CD4-positive, alpha-beta memory T cell (primary cell): ENCODE measurements at regions not wholly inside any gene's neighbourhood (a gene's known extent, or its start where the extent isn't known, plus 50 kb on each side); places are given as distances from the start of the nearest gene placed in this dataset.

ENCODE experiments used
- CTCF ChIA-PET: fragments of 350-600 bp; sonication (Branson Sonifier 250); formaldehyde crosslinking; loops from one replicate; lab custom pipeline; 2021; ENCODE audit warnings: inconsistent platforms; ENCODE audit not compliant: partially characterized antibody; lab: Charles Lee
- POLR2A ChIA-PET: fragments of 350-600 bp; sonication (Branson Sonifier 250); formaldehyde crosslinking; loops from one replicate; lab custom pipeline; 2021; ENCODE audit not compliant: partially characterized antibody; lab: Charles Lee
- DNase-seq, 5 donors: peaks; one replicate each; pipeline versions ENCODE4 v3.0.0 to v3.0.0-alpha.2; 2020 to 2022; ENCODE audit warnings: mixed read lengths in 1 of 5
- H3K27ac ChIP-seq: one replicate; pipeline ENCODE4 v1.7.0; 2013; ENCODE audit warnings: low read depth, low read length
- H3K27me3 ChIP-seq: 2 replicates; pipeline ENCODE4 v1.7.0; 2013; ENCODE audit warnings: mild to moderate bottlenecking, low read length, moderate library complexity; ENCODE audit not compliant: insufficient read depth
- H3K36me3 ChIP-seq: 2 replicates; pipeline ENCODE4 v1.7.0; 2013; ENCODE audit warnings: mild to moderate bottlenecking, low read length, moderate library complexity; ENCODE audit not compliant: insufficient read depth
- H3K4me1 ChIP-seq: 2 replicates; pipeline ENCODE4 v1.7.0; 2013; ENCODE audit warnings: mild to moderate bottlenecking, low read length, moderate library complexity; ENCODE audit not compliant: insufficient read depth
- H3K4me3 ChIP-seq, 2 donors: one replicate each; pipeline ENCODE4 v1.7.0; 2013; ENCODE audit warnings: low read length in 2 of 2, mild to moderate bottlenecking in 1 of 2
- H3K9me3 ChIP-seq, 2 donors: one replicate each; pipeline ENCODE4 v1.7.0; 2013; ENCODE audit warnings: low read length in 2 of 2, control low read depth in 1 of 2; ENCODE audit not compliant: control insufficient read depth in 1 of 2
- H3K27ac Mint-ChIP-seq, 7 donors: one replicate each; pipeline ENCODE4 v1.8.0; 2020 to 2021; ENCODE audit warnings: mixed read lengths in 7 of 7, mild to moderate bottlenecking in 6 of 7, inconsistent platforms in 3 of 7, moderate library complexity in 3 of 7
- H3K27me3 Mint-ChIP-seq, 2 donors: one replicate each; pipeline ENCODE4 v1.8.0; 2020 to 2021; ENCODE audit warnings: mixed read lengths in 2 of 2
- H3K36me3 Mint-ChIP-seq, 2 donors: one replicate each; pipeline ENCODE4 v1.8.0; 2020 to 2021; ENCODE audit warnings: mixed read lengths in 2 of 2, inconsistent platforms in 1 of 2, mild to moderate bottlenecking in 1 of 2
- H3K4me1 Mint-ChIP-seq, 4 donors: one replicate each; pipeline ENCODE4 v1.8.0; 2020 to 2021; ENCODE audit warnings: mixed read lengths in 4 of 4, mild to moderate bottlenecking in 1 of 4
- H3K4me3 Mint-ChIP-seq, 8 donors: one replicate each; pipeline ENCODE4 v1.8.0; 2020 to 2021; ENCODE audit warnings: mixed read lengths in 8 of 8, mild to moderate bottlenecking in 7 of 8, moderate library complexity in 6 of 8, inconsistent platforms in 3 of 8
- H3K9me3 Mint-ChIP-seq, 8 donors: one replicate each; pipeline ENCODE4 v1.8.0; 2020 to 2021; ENCODE audit warnings: mixed read lengths in 8 of 8, mild to moderate bottlenecking in 5 of 8, inconsistent platforms in 3 of 8, moderate library complexity in 1 of 8
- intact Hi-C: fragments of 100-400 bp; cut with micrococcal nuclease; formaldehyde crosslinking; loops from one replicate; pipeline ENCODE4 v1.15.1; 2023

GRCh38 chr2:215530191-215530968, 94.5 kb upstream of the FN1 start:
- POLR2A ChIA-PET: no interaction called here
- DNase-seq: no peak
- Mint-ChIP-seq H3K27ac (peak overlapping the region in 1 of 7 donors; percentile 38), H3K36me3 (no peaks in the 10 kb centered on the region), H3K9me3 (peaks cover 3 to 12% (median 9%) of the 10 kb centered on the region in 8 donors), H3K4me3 (no peak overlapping the region), H3K4me1 (no peaks in the 10 kb centered on the region), H3K27me3 (no peaks in the 10 kb centered on the region)
- no peaks in the 10 kb centered on the region for H3K27me3 ChIP-seq
- H3K4me3 ChIP-seq: no peak overlapping the region
- CTCF ChIA-PET: no interaction called here
- no peak overlapping the region for H3K27ac ChIP-seq
- no peaks in the 10 kb centered on the region for H3K36me3 ChIP-seq
- no peaks in the 10 kb centered on the region for H3K4me1 ChIP-seq
- no peaks in the 10 kb centered on the region for H3K9me3 ChIP-seq
- intact Hi-C loops: no loop called here

DNA sequence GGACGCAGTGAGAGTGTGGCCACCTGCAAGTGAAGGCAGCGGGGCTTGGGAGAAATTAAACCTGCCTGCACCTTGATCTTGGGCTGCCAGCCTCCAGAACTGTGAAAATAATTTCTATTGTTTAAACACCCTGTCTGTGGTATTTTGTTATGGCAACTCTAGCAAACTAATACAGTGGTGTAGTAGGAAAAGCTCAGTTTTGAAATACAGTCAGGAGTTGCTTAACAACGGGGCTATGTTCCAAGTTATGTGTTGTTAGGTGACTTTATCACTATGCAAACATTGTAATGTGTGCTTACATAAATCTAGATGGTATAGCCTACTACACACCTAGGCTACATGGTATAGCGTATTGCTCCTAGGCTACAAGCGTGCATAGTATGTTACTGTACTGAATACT, 93.4 kb upstream of the FN1 start:
- no peaks in the 10 kb centered on the region for H3K4me1 Mint-ChIP-seq
- no peaks in the 10 kb centered on the region for H3K36me3 Mint-ChIP-seq
- Histone ChIP-seq H3K4me1 (no peaks in the 10 kb centered on the region), H3K36me3 (no peaks in the 10 kb centered on the region), H3K27ac (no peak overlapping the region), H3K4me3 (no peak overlapping the region), H3K27me3 (no peaks in the 10 kb centered on the region), H3K9me3 (no peaks in the 10 kb centered on the region)
- intact Hi-C loops: no loop called here
- peaks cover 0 to 10% (median 5%) of the 10 kb centered on the region in 8 donors for H3K9me3 Mint-ChIP-seq
- CTCF ChIA-PET: no interaction called here
- H3K4me3 Mint-ChIP-seq: no peak overlapping the region
- no peak overlapping the region for H3K27ac Mint-ChIP-seq
- POLR2A ChIA-PET: no interaction called here
- no peak for DNase-seq
- H3K27me3 Mint-ChIP-seq: no peaks in the 10 kb centered on the region

GRCh38 chr2:215528555-215528954, 92.7 kb upstream of the FN1 start:
- H3K27me3 ChIP-seq: no peaks in the 10 kb centered on the region
- peaks cover 0 to 11% (median 5%) of the 10 kb centered on the region in 8 donors for H3K9me3 Mint-ChIP-seq
- no peaks in the 10 kb centered on the region for H3K36me3 ChIP-seq
- H3K4me1 Mint-ChIP-seq: no peaks in the 10 kb centered on the region
- no peak for DNase-seq
- no peak overlapping the region for H3K4me3 Mint-ChIP-seq
- intact Hi-C loops: no loop called here
- no peaks in the 10 kb centered on the region for H3K4me1 ChIP-seq
- H3K4me3 ChIP-seq: no peak overlapping the region
- H3K27me3 Mint-ChIP-seq: no peaks in the 10 kb centered on the region
- ChIA-PET POLR2A (no interaction called here), CTCF (no interaction called here)
- H3K36me3 Mint-ChIP-seq: no peaks in the 10 kb centered on the region
- no peak overlapping the region for H3K27ac ChIP-seq
- no peak overlapping the region for H3K27ac Mint-ChIP-seq
- no peaks in the 10 kb centered on the region for H3K9me3 ChIP-seq

DNA sequence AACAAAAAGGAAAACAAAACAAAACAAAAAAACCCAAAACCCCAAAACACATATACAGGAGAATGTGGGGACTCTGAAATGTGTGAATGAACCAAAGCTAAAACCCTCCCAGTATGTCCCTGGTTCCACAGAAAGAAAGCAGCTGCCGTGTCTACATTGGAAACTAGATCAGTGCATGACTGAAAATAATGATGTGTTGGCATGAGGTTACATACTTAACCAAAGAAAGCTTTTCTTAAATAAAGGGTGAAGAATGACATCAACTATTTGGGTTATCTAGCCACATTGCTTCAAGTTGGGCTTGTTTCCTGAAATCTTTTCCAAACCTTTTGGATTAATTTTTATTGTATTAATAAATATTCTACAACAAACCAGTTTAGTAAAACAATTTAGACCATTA, 91.9 kb upstream of the FN1 start:
- H3K4me3 ChIP-seq: no peak overlapping the region
- H3K36me3 Mint-ChIP-seq: no peaks in the 10 kb centered on the region
- no peaks in the 10 kb centered on the region for H3K4me1 ChIP-seq
- no peak overlapping the region for H3K4me3 Mint-ChIP-seq
- H3K36me3 ChIP-seq: no peaks in the 10 kb centered on the region
- peaks cover 0 to 3% of the 10 kb centered on the region in 2 donors for H3K27me3 Mint-ChIP-seq
- H3K27ac ChIP-seq: no peak overlapping the region
- H3K9me3 ChIP-seq: no peaks in the 10 kb centered on the region
- no peaks in the 10 kb centered on the region for H3K4me1 Mint-ChIP-seq
- ChIA-PET CTCF (no interaction called here), POLR2A (no interaction called here)
- no peak overlapping the region for H3K27ac Mint-ChIP-seq
- intact Hi-C loops: no loop called here
- no peak for DNase-seq
- no peaks in the 10 kb centered on the region for H3K27me3 ChIP-seq
- peaks cover 0 to 3% (median 0%) of the 10 kb centered on the region in 8 donors for H3K9me3 Mint-ChIP-seq

GRCh38 chr2:215526341-215526740, 90.5 kb upstream of the FN1 start:
- H3K27ac Mint-ChIP-seq: no peak overlapping the region
- POLR2A ChIA-PET: no interaction called here
- no peak overlapping the region for H3K4me3 Mint-ChIP-seq

DNA sequence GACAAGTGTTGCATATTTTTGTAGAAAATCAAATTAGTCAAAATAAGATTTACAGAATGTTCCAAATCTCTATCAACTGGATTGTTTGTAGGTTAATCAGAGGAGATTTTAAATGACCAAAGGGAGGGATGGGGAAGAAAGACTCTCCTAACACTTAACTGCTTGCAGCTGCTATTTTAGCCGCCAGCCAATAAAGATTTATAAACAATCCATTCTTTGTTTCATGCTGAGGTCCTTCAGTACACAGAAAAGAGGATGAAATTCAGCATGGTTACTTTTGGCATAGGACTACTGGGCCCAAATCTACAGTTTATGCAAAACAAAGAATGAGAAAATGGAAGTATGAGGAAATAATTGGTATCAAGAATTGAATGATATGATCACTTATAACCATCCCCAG, 86.4 kb upstream of the FN1 start:
- CTCF ChIA-PET: no interaction called here
- H3K27me3 ChIP-seq: no peaks in the 10 kb centered on the region
- H3K36me3 ChIP-seq: no peaks in the 10 kb centered on the region
- peaks cover 0 to 2% (median 0%) of the 10 kb centered on the region in 8 donors for H3K9me3 Mint-ChIP-seq
- no peaks in the 10 kb centered on the region for H3K4me1 Mint-ChIP-seq
- H3K27me3 Mint-ChIP-seq: peaks cover 0 to 6% of the 10 kb centered on the region in 2 donors
- H3K9me3 ChIP-seq: no peaks in the 10 kb centered on the region
- intact Hi-C loops: no loop called here
- POLR2A ChIA-PET: no interaction called here
- H3K4me3 Mint-ChIP-seq: no peak overlapping the region
- no peaks in the 10 kb centered on the region for H3K36me3 Mint-ChIP-seq
- no peak overlapping the region for H3K4me3 ChIP-seq
- H3K27ac ChIP-seq: no peak overlapping the region
- H3K4me1 ChIP-seq: no peaks in the 10 kb centered on the region
- DNase-seq: no peak
- no peak overlapping the region for H3K27ac Mint-ChIP-seq

More at GRCh38 chr2:215526341-215526740, 90.5 kb upstream of the FN1 start:
- Histone ChIP-seq H3K9me3 (no peaks in the 10 kb centered on the region), H3K36me3 (no peaks in the 10 kb centered on the region), H3K27me3 (no peaks in the 10 kb centered on the region), H3K4me1 (no peaks in the 10 kb centered on the region), H3K27ac (no peak overlapping the region), H3K4me3 (no peak overlapping the region)
- peaks cover 0 to 2% (median 0%) of the 10 kb centered on the region in 8 donors for H3K9me3 Mint-ChIP-seq
- peaks cover 0 to 3% of the 10 kb centered on the region in 2 donors for H3K27me3 Mint-ChIP-seq
- H3K4me1 Mint-ChIP-seq: no peaks in the 10 kb centered on the region
- CTCF ChIA-PET: no interaction called here
- intact Hi-C loops: no loop called here
- H3K36me3 Mint-ChIP-seq: no peaks in the 10 kb centered on the region
- DNase-seq: no peak

GRCh38 chr2:215521031-215521430, 85.2 kb upstream of the FN1 start:
- Histone ChIP-seq H3K27me3 (no peaks in the 10 kb centered on the region), H3K4me1 (no peaks in the 10 kb centered on the region), H3K4me3 (no peak overlapping the region), H3K27ac (no peak overlapping the region), H3K36me3 (no peaks in the 10 kb centered on the region), H3K9me3 (no peaks in the 10 kb centered on the region)
- POLR2A ChIA-PET: no interaction called here
- no peaks in the 10 kb centered on the region for H3K36me3 Mint-ChIP-seq
- H3K9me3 Mint-ChIP-seq: peaks cover 0 to 2% (median 0%) of the 10 kb centered on the region in 8 donors
- CTCF ChIA-PET: no interaction called here
- intact Hi-C loops: no loop called here
- no peak overlapping the region for H3K4me3 Mint-ChIP-seq
- H3K27ac Mint-ChIP-seq: no peak overlapping the region
- H3K27me3 Mint-ChIP-seq: peaks cover 0 to 6% of the 10 kb centered on the region in 2 donors
- H3K4me1 Mint-ChIP-seq: no peaks in the 10 kb centered on the region
- DNase-seq: no peak
